Spleen (tissue), 11 donors: ENCODE measurements at regions not wholly inside any gene's neighbourhood (a gene's known extent, or its start where the extent isn't known, plus 50 kb on each side); places are given as distances from the start of the nearest gene placed in this dataset.

ENCODE experiments used
- DNase-seq: peaks from one replicate; pipeline ENCODE4 v3.0.0-alpha.2; 2020
- H3K27ac ChIP-seq, 8 donors: fragments of 200-600 bp; sonication (generic) in 7 of 8; 1 replicate in 4 of 8; 2 replicates in 4 of 8; pipeline versions ENCODE4 v1.5.0 to v1.8.0; 2016 to 2021; ENCODE audit warnings: inconsistent platforms in 4 of 8, mild to moderate bottlenecking in 4 of 8, moderate library complexity in 1 of 8
- H3K27me3 ChIP-seq, 7 donors: fragments of 200-600 bp; sonication (generic) in 6 of 7; replicated peaks in 1 of 7; 1 replicate in 4 of 7; 2 replicates in 3 of 7; pipeline versions ENCODE4 v1.5.0 to v1.8.0; 2016 to 2021; ENCODE audit warnings: inconsistent platforms in 3 of 7, mild to moderate bottlenecking in 1 of 7
- H3K36me3 ChIP-seq, 6 donors: fragments of 200-600 bp; sonication (generic) in 5 of 6; 1 replicate in 4 of 6; 2 replicates in 2 of 6; pipeline versions ENCODE4 v1.5.0 to v1.8.0; 2016 to 2021; ENCODE audit warnings: inconsistent platforms in 2 of 6
- H3K4me1 ChIP-seq, 6 donors: fragments of 200-600 bp; sonication (generic) in 5 of 6; 1 replicate in 3 of 6; 2 replicates in 3 of 6; pipeline versions ENCODE4 v1.5.0 to v1.8.0; 2016 to 2021; ENCODE audit warnings: inconsistent platforms in 3 of 6
- H3K4me3 ChIP-seq, 8 donors: fragments of 200-600 bp; sonication (generic) in 7 of 8; 1 replicate in 4 of 8; 2 replicates in 4 of 8; pipeline versions ENCODE4 v1.5.0 to v1.8.0; 2016 to 2021; ENCODE audit warnings: inconsistent platforms in 4 of 8, mild to moderate bottlenecking in 4 of 8, moderate library complexity in 2 of 8
- H3K9me3 ChIP-seq, 8 donors: fragments of 200-600 bp; sonication (generic) in 7 of 8; 1 replicate in 4 of 8; 2 replicates in 4 of 8; pipeline versions ENCODE4 v1.5.0 to v1.8.0; 2016 to 2021; ENCODE audit warnings: inconsistent platforms in 4 of 8
- CTCF ChIP-seq, 11 experiments: fragments of 200-600 bp in 7 of 11; fragments of 450-650 bp in 4 of 11; sonication (generic) in 4 of 11; IDR thresholded peaks in 8 of 11; conservative IDR thresholded peaks in 3 of 11; 1 replicate in 7 of 11; 2 replicates in 4 of 11; pipeline versions ENCODE4 v1.4.0 to v1.8.0; 2016 to 2021; ENCODE audit warnings: antibody characterized with exemption in 11 of 11, inconsistent platforms in 4 of 11, mild to moderate bottlenecking in 1 of 11
- POLR2A ChIP-seq, 3 donors: fragments of 450-650 bp; IDR thresholded peaks; one replicate each; pipeline ENCODE4 v1.5.1; 2017; ENCODE audit warnings: antibody characterized with exemption in 3 of 3, mild to moderate bottlenecking in 1 of 3
- POLR2AphosphoS5 ChIP-seq, 3 donors: sonication (generic); formaldehyde crosslinking; IDR thresholded peaks; one replicate each; pipeline ENCODE4 v1.5.1; 2017; ENCODE audit warnings: antibody characterized with exemption in 3 of 3
- WGBS, 5 donors: extraction: QIAGEN DNeasy Blood & Tissue Kit in 3 of 5; methylation state at CpG; one replicate each; pipeline versions ENCODE4 v1.1.5 to v1.1.7; 2013 to 2018; 5-methylcytosine and 5-hydroxymethylcytosine counted together
- intact Hi-C: fragments of 100-400 bp; cut with DNase I; formaldehyde crosslinking; loops from one replicate; pipeline ENCODE4 v1.15.0; 2023; ENCODE audit warnings: low total_unique reads
- donor health status: healthy with polysubstance abuse.
- donor health status: DM: no; HTN: no; CAD: no; lungs with moderate emphysema.
- donor health status: DM: no; HTN: no; CAD: no.
- donor health status: Bipolar disorder and iron deficiency.
- donor health status: healthy.
- donor health status: DM: no; HTN: no; CAD: no.
- donor health status: DM: yes; HTN: yes; CAD: no.

GRCh38 chr4:31111790-31112189 is 391.6 kb downstream of the PCDH7 start:
- Histone ChIP-seq H3K36me3 (no peaks in the 10 kb centered on the region), H3K9me3 (peaks cover 0 to 5% (median 0%) of the 10 kb centered on the region in 8 donors), H3K27me3 (no peaks in the 10 kb centered on the region), H3K4me1 (peaks cover 0 to 3% (median 0%) of the 10 kb centered on the region in 6 donors), H3K27ac (no peak overlapping the region), H3K4me3 (no peak overlapping the region)
- intact Hi-C loops: no loop called here
- DNase-seq: no peak
- TF ChIP-seq POLR2AphosphoS5 (IDR thresholded peaks at IDR 0.05) (no peak), CTCF (IDR thresholded peaks at IDR 0.05 in 8 of 11, conservative IDR thresholded peaks at IDR 0.05 in 3 of 11) (no peak), POLR2A (IDR thresholded peaks at IDR 0.05) (no peak)

GRCh38 chr4:31114816-31115215 is 394.6 kb downstream of the PCDH7 start:
- no peaks in the 10 kb centered on the region for H3K27me3 ChIP-seq
- DNase-seq: no peak
- H3K36me3 ChIP-seq: no peaks in the 10 kb centered on the region
- WGBS, 5 donors: 92 to 94% (median 93%) methylated on average over 6 of the region's 6 CpGs
- no peak overlapping the region for H3K27ac ChIP-seq
- intact Hi-C loops: no loop called here
- no peaks in the 10 kb centered on the region for H3K4me1 ChIP-seq
- no peak overlapping the region for H3K4me3 ChIP-seq
- TF ChIP-seq POLR2AphosphoS5 (IDR thresholded peaks at IDR 0.05): no peak
- TF ChIP-seq CTCF (IDR thresholded peaks at IDR 0.05 in 8 of 11, conservative IDR thresholded peaks at IDR 0.05 in 3 of 11): no peak
- no peak for TF ChIP-seq POLR2A (IDR thresholded peaks at IDR 0.05)
- H3K9me3 ChIP-seq: peaks cover 0 to 5% (median 0%) of the 10 kb centered on the region in 8 donors

- no peak for DNase-seq
- intact Hi-C loops: no loop called here
- H3K36me3 ChIP-seq: no peaks in the 10 kb centered on the region
- no peaks in the 10 kb centered on the region for H3K9me3 ChIP-seq
- H3K4me1 ChIP-seq: no peaks in the 10 kb centered on the region
- H3K27me3 ChIP-seq: no peaks in the 10 kb centered on the region
- whole genome bisulfite sequencing, 5 donors: 81 to 95% (median 91%) methylated on average over 7 of the region's 7 CpGs
- TF ChIP-seq POLR2AphosphoS5 (IDR thresholded peaks at IDR 0.05) (no peak), POLR2A (IDR thresholded peaks at IDR 0.05) (no peak)
- H3K27ac ChIP-seq: no peak overlapping the region
- no peak overlapping the region for H3K4me3 ChIP-seq
These were observed 403.9 kb downstream of the PCDH7 start for GRCh38 chr4:31124008-31124585.

- 73 to 95% (median 89%) methylated on average over 1 of the region's 1 CpG for WGBS, 5 donors
- H3K27ac ChIP-seq: no peak overlapping the region
- H3K4me1 ChIP-seq: no peaks in the 10 kb centered on the region
- no peak overlapping the region for H3K4me3 ChIP-seq
- no peak for TF ChIP-seq POLR2AphosphoS5 (IDR thresholded peaks at IDR 0.05)
- TF ChIP-seq POLR2A (IDR thresholded peaks at IDR 0.05): no peak
- no peaks in the 10 kb centered on the region for H3K9me3 ChIP-seq
- no peaks in the 10 kb centered on the region for H3K27me3 ChIP-seq
- DNase-seq: no peak
- intact Hi-C loops: no loop called here
- no peaks in the 10 kb centered on the region for H3K36me3 ChIP-seq
These were observed 404.9 kb downstream of the PCDH7 start for GRCh38 chr4:31125061-31125460.

- intact Hi-C loops: no loop called here
- Histone ChIP-seq H3K27me3 (no peaks in the 10 kb centered on the region), H3K36me3 (no peaks in the 10 kb centered on the region), H3K4me1 (no peaks in the 10 kb centered on the region), H3K4me3 (no peak overlapping the region), H3K27ac (no peak overlapping the region), H3K9me3 (no peaks in the 10 kb centered on the region)
- no peak for TF ChIP-seq POLR2A (IDR thresholded peaks at IDR 0.05)
- TF ChIP-seq CTCF (IDR thresholded peaks at IDR 0.05 in 8 of 11, conservative IDR thresholded peaks at IDR 0.05 in 3 of 11): no peak
- no peak for TF ChIP-seq POLR2AphosphoS5 (IDR thresholded peaks at IDR 0.05)
- 51 to 75% (median 67%) methylated on average over 2 of the region's 2 CpGs for WGBS, 5 donors
- DNase-seq: no peak
These were observed 405.3 kb downstream of the PCDH7 start for GRCh38 chr4:31125496-31125895.
